ENCODE measurements at regions not wholly inside any gene's neighbourhood (a gene's known extent, or its start where the extent isn't known, plus 50 kb on each side); places are given as distances from the start of the nearest gene placed in this dataset.

DNA sequence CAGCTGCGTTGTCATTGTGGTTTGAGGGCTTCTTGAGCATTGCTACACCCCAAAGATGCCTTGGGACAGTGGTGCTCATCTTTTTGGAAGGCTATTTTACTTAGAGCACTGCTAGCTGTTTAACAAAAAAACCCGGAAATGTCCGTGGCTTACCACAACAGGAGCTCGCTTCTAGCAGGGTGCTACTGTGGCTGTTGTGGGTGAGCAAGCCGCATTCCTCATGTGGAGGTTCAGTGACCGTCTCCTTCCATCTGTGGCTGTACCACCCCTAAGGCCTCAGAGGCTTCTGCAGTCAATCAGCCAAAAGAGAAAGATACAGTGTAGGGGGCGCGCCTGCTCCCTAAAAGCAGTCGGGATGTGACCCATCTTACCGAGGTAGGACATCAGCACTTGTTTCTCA, 1004.2 kb downstream of the UQCRFS1 start:
- Histone ChIP-seq H3K4me3 (no peak overlapping the region), H3K4me1 (no peaks in the 10 kb centered on the region), H3K27ac (no peak overlapping the region), H3K4me2 (no peak overlapping the region), H3K9me3 (peaks cover 16% of the 10 kb centered on the region)
- TF ChIP-seq, protein P1, sequence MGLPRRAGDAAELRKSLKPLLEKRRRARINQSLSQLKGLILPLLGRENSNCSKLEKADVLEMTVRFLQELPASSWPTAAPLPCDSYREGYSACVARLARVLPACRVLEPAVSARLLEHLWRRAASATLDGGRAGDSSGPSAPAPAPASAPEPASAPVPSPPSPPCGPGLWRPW (IDR thresholded peaks at IDR 0.05) = no peak
- TF ChIP-seq NFE2L2 (conservative IDR thresholded peaks at IDR 0.05; ENCODE audit: low read length) = no peak
- no peak for TF ChIP-seq E2F6 (IDR thresholded peaks at IDR 0.05; ENCODE audit: borderline replicate concordance, low read depth)
- TF ChIP-seq, protein P2, sequence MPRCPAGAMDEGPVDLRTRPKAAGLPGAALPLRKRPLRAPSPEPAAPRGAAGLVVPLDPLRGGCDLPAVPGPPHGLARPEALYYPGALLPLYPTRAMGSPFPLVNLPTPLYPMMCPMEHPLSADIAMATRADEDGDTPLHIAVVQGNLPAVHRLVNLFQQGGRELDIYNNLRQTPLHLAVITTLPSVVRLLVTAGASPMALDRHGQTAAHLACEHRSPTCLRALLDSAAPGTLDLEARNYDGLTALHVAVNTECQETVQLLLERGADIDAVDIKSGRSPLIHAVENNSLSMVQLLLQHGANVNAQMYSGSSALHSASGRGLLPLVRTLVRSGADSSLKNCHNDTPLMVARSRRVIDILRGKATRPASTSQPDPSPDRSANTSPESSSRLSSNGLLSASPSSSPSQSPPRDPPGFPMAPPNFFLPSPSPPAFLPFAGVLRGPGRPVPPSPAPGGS (IDR thresholded peaks at IDR 0.05) = no peak
- no peak for TF ChIP-seq RAD21 (conservative IDR thresholded peaks at IDR 0.05 in 1 of 2, IDR thresholded peaks at IDR 0.05 in 1 of 2)
- TF ChIP-seq, protein P3, sequence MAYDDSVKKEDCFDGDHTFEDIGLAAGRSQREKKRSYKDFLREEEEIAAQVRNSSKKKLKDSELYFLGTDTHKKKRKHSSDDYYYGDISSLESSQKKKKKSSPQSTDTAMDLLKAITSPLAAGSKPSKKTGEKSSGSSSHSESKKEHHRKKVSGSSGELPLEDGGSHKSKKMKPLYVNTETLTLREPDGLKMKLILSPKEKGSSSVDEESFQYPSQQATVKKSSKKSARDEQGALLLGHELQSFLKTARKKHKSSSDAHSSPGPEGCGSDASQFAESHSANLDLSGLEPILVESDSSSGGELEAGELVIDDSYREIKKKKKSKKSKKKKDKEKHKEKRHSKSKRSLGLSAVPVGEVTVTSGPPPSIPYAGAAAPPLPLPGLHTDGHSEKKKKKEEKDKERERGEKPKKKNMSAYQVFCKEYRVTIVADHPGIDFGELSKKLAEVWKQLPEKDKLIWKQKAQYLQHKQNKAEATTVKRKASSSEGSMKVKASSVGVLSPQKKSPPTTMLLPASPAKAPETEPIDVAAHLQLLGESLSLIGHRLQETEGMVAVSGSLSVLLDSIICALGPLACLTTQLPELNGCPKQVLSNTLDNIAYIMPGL (CRISPR knock-in tag; IDR thresholded peaks at IDR 0.05; ENCODE audit: borderline replicate concordance) = no peak
- TF ChIP-seq PHF8 (IDR thresholded peaks at IDR 0.05; ENCODE audit: borderline replicate concordance, low read depth) = no peak
- TF ChIP-seq POLR2A (IDR thresholded peaks at IDR 0.05; ENCODE audit: low read length) = no peak
- no peak for TF ChIP-seq CHD2 (IDR thresholded peaks at IDR 0.05; ENCODE audit: low read length, partially characterized antibody)
- TF ChIP-seq MAX (IDR thresholded peaks at IDR 0.05) = no peak
- ChIA-PET POLR2A (no interaction called here), CTCF (no interaction called here)
- DNase-seq (ENCODE audit: low read depth in 1 of 2, low spot score in 1 of 2) (no peak), ATAC-seq (no peak), FAIRE-seq (no peak)
- 16% methylated on average over 10 of the region's 10 CpGs for WGBS (ENCODE audit: missing lambda C conversion rate)

GRCh38 chr19:28207244-28207643, 1005.7 kb downstream of the UQCRFS1 start:
- TF ChIP-seq, protein P1 (IDR thresholded peaks at IDR 0.05) = no peak
- TF ChIP-seq PBX3 (IDR thresholded peaks at IDR 0.05) (no peak), CHD2 (IDR thresholded peaks at IDR 0.05; ENCODE audit: low read length, partially characterized antibody) (no peak), FOSB (CRISPR knock-in tag; IDR thresholded peaks at IDR 0.05) (no peak), BHLHE40 (IDR thresholded peaks at IDR 0.05; ENCODE audit: low read depth, low read length) (no peak), ZFP36 (IDR thresholded peaks at IDR 0.05; ENCODE audit: borderline replicate concordance, partially characterized antibody) (no peak), MAX (IDR thresholded peaks at IDR 0.05) (no peak), NR3C1 (IDR thresholded peaks at IDR 0.05) (no peak), HOXB5 (CRISPR knock-in tag; IDR thresholded peaks at IDR 0.05) (no peak), ZC3H11A (IDR thresholded peaks at IDR 0.05) (no peak), E2F6 (IDR thresholded peaks at IDR 0.05; ENCODE audit: borderline replicate concordance, low read depth) (no peak), NPAS2 (CRISPR knock-in tag; IDR thresholded peaks at IDR 0.05; ENCODE audit: borderline replicate concordance) (no peak), RNF2 (IDR thresholded peaks at IDR 0.05; ENCODE audit: borderline replicate concordance, low read depth) (no peak), RARB (CRISPR knock-in tag; IDR thresholded peaks at IDR 0.05) (no peak), ELK1 (IDR thresholded peaks at IDR 0.05; ENCODE audit: low read depth, low read length) (no peak), RAD21 (conservative IDR thresholded peaks at IDR 0.05 in 1 of 2, IDR thresholded peaks at IDR 0.05 in 1 of 2) (no peak)
- TF ChIP-seq, protein P3 (CRISPR knock-in tag; IDR thresholded peaks at IDR 0.05; ENCODE audit: borderline replicate concordance) = no peak
- Histone ChIP-seq H3K27ac (no peak overlapping the region), H3K4me3 (no peak overlapping the region), H3K9me3 (peaks cover 20% of the 10 kb centered on the region), H3K4me2 (no peak overlapping the region), H3K4me1 (no peaks in the 10 kb centered on the region)
- FAIRE-seq = no peak
- WGBS (ENCODE audit: missing lambda C conversion rate) = 2% methylated on average over 7 of the region's 7 CpGs
- ChIA-PET POLR2A (no interaction called here), CTCF (no interaction called here)
- no peak for ATAC-seq
- DNase-seq (ENCODE audit: low read depth in 1 of 2, low spot score in 1 of 2) = no peak

Data from A549 (cell line).